CD14-positive monocyte (primary cell): ENCODE measurements at regions not wholly inside any gene's neighbourhood (a gene's known extent, or its start where the extent isn't known, plus 50 kb on each side); places are given as distances from the start of the nearest gene placed in this dataset.

Experiments
- DNase-seq, 3 donors: peaks; one replicate each; pipeline ENCODE4 v3.0.0-alpha.2; 2011 to 2022
- H2AFZ ChIP-seq: 2 replicates; pipeline ENCODE4 v1.6.0; 2012; ENCODE audit warnings: mild to moderate bottlenecking, low read depth, low read length, inconsistent platforms; ENCODE audit not compliant: insufficient read depth, poor library complexity, severe bottlenecking
- H3K27ac ChIP-seq, 2 donors: 1 replicate in 1 of 2; 2 replicates in 1 of 2; pipeline ENCODE4 v1.5.1; 2012 to 2013; ENCODE audit warnings: low read length in 2 of 2, control low read depth in 1 of 2, inconsistent platforms in 1 of 2, low read depth in 1 of 2, mild to moderate bottlenecking in 1 of 2
- H3K27me3 ChIP-seq, 2 donors: one replicate each; pipeline versions ENCODE4 v1.6.0 to v1.6.1; 2011 to 2013; ENCODE audit warnings: low read length in 2 of 2; ENCODE audit not compliant: control insufficient read depth in 2 of 2, insufficient read depth in 2 of 2
- H3K36me3 ChIP-seq, 2 donors: replicated peaks in 1 of 2; 1 replicate in 1 of 2; 2 replicates in 1 of 2; pipeline versions ENCODE4 v1.5.1 to v1.6.1; 2012 to 2013; ENCODE audit warnings: low read length in 2 of 2, control low read depth in 1 of 2, inconsistent platforms in 1 of 2, mild to moderate bottlenecking in 1 of 2; ENCODE audit not compliant: insufficient read depth in 2 of 2, control insufficient read depth in 1 of 2
- H3K4me1 ChIP-seq, 2 donors: 1 replicate in 1 of 2; 2 replicates in 1 of 2; pipeline versions ENCODE4 v1.5.1 to v1.6.1; 2012 to 2013; ENCODE audit warnings: low read length in 2 of 2, control low read depth in 1 of 2, inconsistent platforms in 1 of 2, mild to moderate bottlenecking in 1 of 2, moderate library complexity in 1 of 2; ENCODE audit not compliant: insufficient read depth in 2 of 2, control insufficient read depth in 1 of 2
- H3K4me2 ChIP-seq: replicated peaks from 2 replicates; pipeline ENCODE3; 2012; ENCODE audit warnings: low read length, moderate library complexity, mild to moderate bottlenecking; ENCODE audit not compliant: poor library complexity, severe bottlenecking; ENCODE audit errors: extremely low read depth
- H3K4me3 ChIP-seq, 3 experiments: fragments of 200-600 bp in 1 of 3; sonication (generic) in 1 of 3; replicated peaks in 1 of 3; 1 replicate in 2 of 3; 2 replicates in 1 of 3; pipeline ENCODE4 v1.5.1; 2011 to 2013; ENCODE audit warnings: low read length in 3 of 3, mild to moderate bottlenecking in 3 of 3, control low read depth in 2 of 3, low read depth in 2 of 3, inconsistent platforms in 1 of 3, moderate library complexity in 1 of 3
- H3K79me2 ChIP-seq: 2 replicates; pipeline ENCODE4 v1.6.0; 2012; ENCODE audit warnings: mild to moderate bottlenecking, control low read depth, inconsistent platforms, low read length, moderate library complexity; ENCODE audit not compliant: insufficient read depth
- H3K9ac ChIP-seq: 2 replicates; pipeline ENCODE4 v1.6.0; 2017; ENCODE audit warnings: low read length, mild to moderate bottlenecking; ENCODE audit not compliant: insufficient read depth, poor library complexity, severe bottlenecking
- H3K9me3 ChIP-seq, 2 donors: replicated peaks in 1 of 2; 1 replicate in 1 of 2; 2 replicates in 1 of 2; pipeline versions ENCODE4 v1.5.1 to v1.6.1; 2012 to 2013; ENCODE audit warnings: low read length in 2 of 2, control low read depth in 1 of 2; ENCODE audit not compliant: control insufficient read depth in 1 of 2, insufficient read depth in 1 of 2
- H4K20me1 ChIP-seq: 2 replicates; pipeline ENCODE4 v1.6.0; 2012; ENCODE audit warnings: mild to moderate bottlenecking, low read length, control low read depth, moderate library complexity; ENCODE audit not compliant: insufficient read depth
- H3K27ac Mint-ChIP-seq, 7 donors: one replicate each; pipeline ENCODE4 v1.8.0; 2020; ENCODE audit warnings: mild to moderate bottlenecking in 7 of 7, mixed read lengths in 7 of 7, moderate library complexity in 6 of 7, inconsistent platforms in 2 of 7
- H3K27me3 Mint-ChIP-seq, 3 donors: one replicate each; pipeline ENCODE4 v1.8.0; 2021 to 2022; ENCODE audit warnings: low read depth in 3 of 3, mild to moderate bottlenecking in 3 of 3, mixed read lengths in 3 of 3, moderate library complexity in 3 of 3, inconsistent platforms in 1 of 3
- H3K36me3 Mint-ChIP-seq, 2 donors: one replicate each; pipeline ENCODE4 v1.8.0; 2020; ENCODE audit warnings: mixed read lengths in 2 of 2, inconsistent platforms in 1 of 2, mild to moderate bottlenecking in 1 of 2
- H3K4me1 Mint-ChIP-seq: one replicate; pipeline ENCODE4 v1.8.0; 2020; ENCODE audit warnings: mild to moderate bottlenecking, mixed read lengths
- H3K4me3 Mint-ChIP-seq, 2 donors: one replicate each; pipeline ENCODE4 v1.8.0; 2020; ENCODE audit warnings: mild to moderate bottlenecking in 2 of 2, mixed read lengths in 2 of 2, moderate library complexity in 1 of 2
- H3K9me3 Mint-ChIP-seq, 7 donors: one replicate each; pipeline ENCODE4 v1.8.0; 2020 to 2022; ENCODE audit warnings: mixed read lengths in 7 of 7, mild to moderate bottlenecking in 6 of 7, moderate library complexity in 6 of 7, inconsistent platforms in 2 of 7
- CTCF ChIP-seq: fragments of 200-600 bp; IDR thresholded peaks from one replicate; pipeline ENCODE4 v1.8.0; 2022; ENCODE audit warnings: antibody characterized with exemption, mild to moderate bottlenecking
- WGBS: methylation state at CpG from one replicate; pipeline ENCODE4 v1.1.5; 2013; ENCODE audit warnings: missing lambda C conversion rate; ENCODE audit not compliant: insufficient coverage; 5-methylcytosine and 5-hydroxymethylcytosine counted together
- intact Hi-C, 2 donors: fragments of 100-400 bp; cut with micrococcal nuclease; formaldehyde crosslinking; loops; one replicate each; pipeline versions ENCODE4 v1.15.0 to v1.15.1; 2023

DNA sequence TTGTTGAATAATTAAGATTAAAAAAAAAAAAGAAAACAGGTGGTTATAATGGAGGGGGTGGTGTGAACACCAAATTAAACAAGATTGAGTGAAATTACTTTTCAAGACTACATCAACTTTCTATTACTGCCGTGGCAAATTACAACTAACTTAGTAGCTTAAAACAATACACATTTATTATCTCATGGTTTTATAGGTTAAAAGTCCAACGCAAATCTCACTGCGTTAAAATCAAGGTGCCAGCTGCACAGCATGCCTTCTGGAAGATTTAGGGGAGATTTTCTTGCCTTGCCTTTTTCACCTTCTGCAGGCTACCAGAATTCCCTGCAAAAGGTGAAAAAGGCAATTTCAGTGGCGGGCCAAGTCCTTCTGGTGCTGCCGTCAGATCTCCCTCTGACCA lies 58.5 kb downstream of the ATXN3L start:
- no CpG with 5 or more reads among the region's 5 CpGs for whole genome bisulfite sequencing
- H3K4me3 Mint-ChIP-seq, result no peak overlapping the region
- no peak for DNase-seq

DNA sequence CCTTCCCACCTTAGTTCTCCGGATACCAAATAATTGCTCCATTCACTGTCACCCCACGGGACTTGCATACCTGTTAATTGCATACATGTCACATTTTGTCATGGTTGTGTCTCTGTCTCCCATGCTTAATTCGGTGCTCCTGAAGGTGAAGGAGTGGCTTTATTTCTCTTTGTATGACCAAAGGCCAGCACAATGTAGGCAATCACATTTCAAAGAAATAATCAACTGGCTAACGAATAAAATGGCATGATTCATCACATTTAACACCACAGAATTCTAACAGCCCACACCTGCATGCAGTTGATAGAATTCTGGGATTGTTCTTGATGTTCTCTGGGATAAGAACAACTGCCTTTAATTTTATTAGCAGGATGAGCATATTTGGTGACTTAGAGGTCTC lies 59.3 kb downstream of the ATXN3L start:
- Histone ChIP-seq H3K9me3 (no peaks in the 10 kb centered on the region), H3K27me3 (peaks cover 0 to 29% of the 10 kb centered on the region in 2 donors), H3K36me3 (no peaks in the 10 kb centered on the region), H3K27ac (no peak overlapping the region), H3K79me2 (no peaks in the 10 kb centered on the region), H3K4me1 (no peaks in the 10 kb centered on the region), H3K4me2 (no peak overlapping the region), H3K4me3 (no peak overlapping the region), H3K9ac (no peak overlapping the region), H4K20me1 (no peaks in the 10 kb centered on the region), H2AFZ (no peak overlapping the region)
- Mint-ChIP-seq H3K27me3 (peaks cover 1 to 11% (median 5%) of the 10 kb centered on the region in 3 donors), H3K27ac (no peak overlapping the region), H3K36me3 (no peaks in the 10 kb centered on the region), H3K4me1 (no peaks in the 10 kb centered on the region), H3K4me3 (no peak overlapping the region), H3K9me3 (peaks cover 0 to 3% (median 0%) of the 10 kb centered on the region in 7 donors)
- DNase-seq, result no peak
- no CpG with 5 or more reads among the region's 4 CpGs for WGBS
- intact Hi-C loops, result no loop called here
- no peak for TF ChIP-seq CTCF

More for the DNA sequence above, 58.5 kb downstream of the ATXN3L start:
- Mint-ChIP-seq H3K9me3 (peaks cover 0 to 3% (median 0%) of the 10 kb centered on the region in 7 donors), H3K27ac (no peak overlapping the region), H3K4me1 (no peaks in the 10 kb centered on the region), H3K36me3 (no peaks in the 10 kb centered on the region), H3K27me3 (peaks cover 0 to 11% (median 3%) of the 10 kb centered on the region in 3 donors)
- Histone ChIP-seq H3K27me3 (peaks cover 0 to 25% of the 10 kb centered on the region in 2 donors), H3K9me3 (no peaks in the 10 kb centered on the region), H2AFZ (no peak overlapping the region), H3K36me3 (no peaks in the 10 kb centered on the region), H3K4me3 (no peak overlapping the region), H3K27ac (no peak overlapping the region), H3K9ac (no peak overlapping the region), H3K4me1 (no peaks in the 10 kb centered on the region), H4K20me1 (no peaks in the 10 kb centered on the region), H3K4me2 (no peak overlapping the region), H3K79me2 (no peaks in the 10 kb centered on the region)
- intact Hi-C loops, result no loop called here
- TF ChIP-seq CTCF, result no peak
